Left lung (tissue), 4 donors: ENCODE measurements at regions not wholly inside any gene's neighbourhood (a gene's known extent, or its start where the extent isn't known, plus 50 kb on each side); places are given as distances from the start of the nearest gene placed in this dataset.

Experiments used
- ATAC-seq: fragments of 200-7000 bp; cut with Tn5 transposase; one replicate; pipeline ENCODE4 v1.9.1; 2020; ENCODE audit warnings: moderate library complexity
- DNase-seq, 4 donors: peaks; one replicate each; pipeline ENCODE4 v3.0.0-alpha.2; 2013 to 2020
- H3K27ac ChIP-seq, 2 donors: fragments of 200-600 bp; sonication (generic) in 1 of 2; one replicate each; pipeline versions ENCODE4 v1.5.0 to v1.8.0; 2020 to 2021
- H3K27me3 ChIP-seq, 2 donors: fragments of 200-600 bp; sonication (generic) in 1 of 2; one replicate each; pipeline versions ENCODE4 v1.5.0 to v1.8.0; 2020 to 2021
- H3K36me3 ChIP-seq, 2 donors: fragments of 200-600 bp; sonication (generic) in 1 of 2; one replicate each; pipeline versions ENCODE4 v1.5.0 to v1.8.0; 2020 to 2021
- H3K4me1 ChIP-seq, 2 donors: fragments of 200-600 bp; one replicate each; pipeline ENCODE4 v1.8.0; 2021
- H3K4me3 ChIP-seq, 2 donors: fragments of 200-600 bp; sonication (generic) in 1 of 2; one replicate each; pipeline versions ENCODE4 v1.5.0 to v1.8.0; 2020 to 2021; ENCODE audit warnings: mild to moderate bottlenecking in 1 of 2
- H3K9me3 ChIP-seq, 2 donors: fragments of 200-600 bp; sonication (generic) in 1 of 2; one replicate each; pipeline versions ENCODE4 v1.5.0 to v1.8.0; 2020 to 2021
- CTCF ChIP-seq, 2 donors: fragments of 200-600 bp; sonication (generic) in 1 of 2; IDR thresholded peaks; one replicate each; pipeline versions ENCODE4 v1.5.0 to v1.8.0; 2021; ENCODE audit warnings: antibody characterized with exemption in 2 of 2
- intact Hi-C, 2 donors: fragments of 100-400 bp; cut with DNase I; formaldehyde crosslinking; loops; one replicate each; pipeline versions ENCODE4 v1.11.2 to v1.14.2; 2022
- donor health status: DM: no; HTN: yes; CAD: no.
- donor health status: DM: no; HTN: no; CAD: no.

GRCh38 chr13:22748866-22749577 is 431.8 kb upstream of the SGCG start:
- H3K36me3 ChIP-seq, result no peaks in the 10 kb centered on the region
- no peak overlapping the region for H3K27ac ChIP-seq
- H3K27me3 ChIP-seq, result no peaks in the 10 kb centered on the region
- H3K9me3 ChIP-seq, result peaks cover 0 to 5% of the 10 kb centered on the region in 2 donors
- H3K4me3 ChIP-seq, result no peak overlapping the region
- H3K4me1 ChIP-seq, result no peaks in the 10 kb centered on the region
- TF ChIP-seq CTCF (IDR thresholded peaks at IDR 0.05), result no peak
- no peak for DNase-seq
- peak; percentile 38 for ATAC-seq
- intact Hi-C loops, result no loop called here

- no peaks in the 10 kb centered on the region for H3K4me1 ChIP-seq
- H3K27me3 ChIP-seq, result no peaks in the 10 kb centered on the region
- TF ChIP-seq CTCF (IDR thresholded peaks at IDR 0.05), result no peak
- H3K9me3 ChIP-seq, result peaks cover 0 to 5% of the 10 kb centered on the region in 2 donors
- intact Hi-C loops, result no loop called here
- no peak for DNase-seq
- ATAC-seq, result no peak
- no peak overlapping the region for H3K27ac ChIP-seq
- H3K4me3 ChIP-seq, result no peak overlapping the region
- H3K36me3 ChIP-seq, result no peaks in the 10 kb centered on the region
Observed at GRCh38 chr13:22749626-22750025, 431.2 kb upstream of the SGCG start.

GRCh38 chr13:22757530-22758120 is 423.2 kb upstream of the SGCG start:
- peak in 1 of 4 donors; percentile 52 for DNase-seq
- Histone ChIP-seq H3K4me1 (no peaks in the 10 kb centered on the region), H3K4me3 (no peak overlapping the region), H3K36me3 (no peaks in the 10 kb centered on the region), H3K9me3 (peaks cover 0 to 5% of the 10 kb centered on the region in 2 donors), H3K27ac (no peak overlapping the region), H3K27me3 (no peaks in the 10 kb centered on the region)
- peak in 1 of 2 donors; percentile 41 for TF ChIP-seq CTCF (IDR thresholded peaks at IDR 0.05)
- intact Hi-C loops, result no loop called here
- peak; percentile 31 for ATAC-seq

GRCh38 chr13:22758245-22758644 is 422.5 kb upstream of the SGCG start:
- Histone ChIP-seq H3K27ac (no peak overlapping the region), H3K4me3 (no peak overlapping the region), H3K4me1 (no peaks in the 10 kb centered on the region), H3K9me3 (peaks cover 0 to 2% of the 10 kb centered on the region in 2 donors), H3K27me3 (no peaks in the 10 kb centered on the region), H3K36me3 (no peaks in the 10 kb centered on the region)
- no peak for TF ChIP-seq CTCF (IDR thresholded peaks at IDR 0.05)
- intact Hi-C loops, result no loop called here
- DNase-seq, result no peak
- no peak for ATAC-seq

- no peak for TF ChIP-seq CTCF (IDR thresholded peaks at IDR 0.05)
- intact Hi-C loops, result no loop called here
- no peaks in the 10 kb centered on the region for H3K36me3 ChIP-seq
Observed at GRCh38 chr13:22761709-22762108, 419.1 kb upstream of the SGCG start.

More at GRCh38 chr13:22761709-22762108, 419.1 kb upstream of the SGCG start:
- H3K27me3 ChIP-seq, result no peaks in the 10 kb centered on the region
- no peak overlapping the region for H3K4me3 ChIP-seq
- ATAC-seq (no peak), DNase-seq (no peak)
- no peaks in the 10 kb centered on the region for H3K4me1 ChIP-seq
- no peak overlapping the region for H3K27ac ChIP-seq
- no peaks in the 10 kb centered on the region for H3K9me3 ChIP-seq
